H9 (cell line): ENCODE measurements at regions not wholly inside any gene's neighbourhood (a gene's known extent, or its start where the extent isn't known, plus 50 kb on each side); places are given as distances from the start of the nearest gene placed in this dataset.
A peak's percentile ranks its signal among the peaks of the same experiment; 100 is the strongest.

ENCODE experiments used
- DNase-seq: peaks from one replicate; pipeline ENCODE4 v3.0.0-alpha.2; 2017
- H2AFZ ChIP-seq: one replicate; pipeline ENCODE4 v1.6.1; 2013; ENCODE audit warnings: mild to moderate bottlenecking, low read length, control low read depth, moderate library complexity
- H2AK5ac ChIP-seq: 2 replicates; pipeline ENCODE4 v1.6.1; 2013; ENCODE audit warnings: low read length, control low read depth, mixed read lengths; ENCODE audit not compliant: insufficient read length
- H2BK120ac ChIP-seq: one replicate; pipeline ENCODE4 v1.6.1; 2013; ENCODE audit warnings: low read depth, mild to moderate bottlenecking, low read length, control low read depth, inconsistent platforms; ENCODE audit not compliant: poor library complexity, severe bottlenecking
- H2BK12ac ChIP-seq: 2 replicates; pipeline ENCODE4 v1.6.1; 2013; ENCODE audit warnings: low read length, control low read depth, mixed read lengths, low read depth; ENCODE audit not compliant: insufficient read length
- H2BK15ac ChIP-seq: 2 replicates; pipeline ENCODE4 v1.6.1; 2013; ENCODE audit warnings: low read depth, low read length, control low read depth
- H2BK20ac ChIP-seq: one replicate; pipeline ENCODE4 v1.6.1; 2013; ENCODE audit warnings: low read depth, mild to moderate bottlenecking, low read length, control low read depth, inconsistent platforms; ENCODE audit not compliant: poor library complexity, severe bottlenecking
- H2BK5ac ChIP-seq: 2 replicates; pipeline ENCODE4 v1.6.1; 2013; ENCODE audit warnings: low read length, control low read depth, mixed read lengths; ENCODE audit not compliant: insufficient read length
- H3K14ac ChIP-seq: 2 replicates; pipeline ENCODE4 v1.6.1; 2013; ENCODE audit warnings: low read length, control low read depth; ENCODE audit not compliant: insufficient read depth
- H3K18ac ChIP-seq: 2 replicates; pipeline ENCODE4 v1.6.1; 2013; ENCODE audit warnings: low read depth, mild to moderate bottlenecking, mixed read lengths, low read length, control low read depth; ENCODE audit not compliant: insufficient read length
- H3K23ac ChIP-seq: 2 replicates; pipeline ENCODE4 v1.6.1; 2013; ENCODE audit warnings: low read length, control low read depth, mixed read lengths, low read depth; ENCODE audit not compliant: insufficient read length
- H3K23me2 ChIP-seq: 2 replicates; pipeline ENCODE4 v1.6.1; 2013; ENCODE audit warnings: low read depth, mild to moderate bottlenecking, mixed read lengths, low read length, control low read depth; ENCODE audit not compliant: insufficient read length, poor library complexity, severe bottlenecking
- H3K27ac ChIP-seq: 2 replicates; pipeline ENCODE4 v1.5.1; 2013; ENCODE audit warnings: low read length, control low read depth, mixed read lengths, low read depth; ENCODE audit not compliant: insufficient read length
- H3K27me3 ChIP-seq: 2 replicates; pipeline ENCODE4 v1.6.1; 2013; ENCODE audit warnings: low read length, control low read depth, inconsistent platforms; ENCODE audit not compliant: insufficient read depth
- H3K4ac ChIP-seq: 2 replicates; pipeline ENCODE4 v1.6.1; 2013; ENCODE audit warnings: low read depth, mild to moderate bottlenecking, control low read depth, inconsistent platforms, low read length, moderate library complexity
- H3K4me1 ChIP-seq: 2 replicates; pipeline ENCODE4 v1.6.1; 2013; ENCODE audit warnings: low read length, control low read depth, inconsistent platforms; ENCODE audit not compliant: insufficient read depth
- H3K4me2 ChIP-seq: 2 replicates; pipeline ENCODE4 v1.6.1; 2013; ENCODE audit warnings: low read length, control low read depth, mixed read lengths; ENCODE audit not compliant: insufficient read length, insufficient read depth
- H3K56ac ChIP-seq: 2 replicates; pipeline ENCODE4 v1.6.1; 2013; ENCODE audit warnings: low read depth, mild to moderate bottlenecking, mixed read lengths, low read length, control low read depth; ENCODE audit not compliant: insufficient read length
- H3K79me1 ChIP-seq: 2 replicates; pipeline ENCODE4 v1.6.1; 2013; ENCODE audit warnings: low read depth, mild to moderate bottlenecking, moderate library complexity, low read length, control low read depth, inconsistent platforms; ENCODE audit not compliant: insufficient read depth, poor library complexity, severe bottlenecking
- H3K79me2 ChIP-seq: 2 replicates; pipeline ENCODE4 v1.6.1; 2013; ENCODE audit warnings: low read length, control low read depth, inconsistent platforms; ENCODE audit not compliant: insufficient read depth
- H3K9ac ChIP-seq: 2 replicates; pipeline ENCODE4 v1.6.1; 2013; ENCODE audit warnings: low read length, control low read depth, mixed read lengths; ENCODE audit not compliant: insufficient read length; ENCODE audit errors: extremely low read depth
- H3K9me3 ChIP-seq: one replicate; pipeline ENCODE4 v1.6.1; 2013; ENCODE audit warnings: low read depth, low read length, inconsistent platforms; ENCODE audit not compliant: control insufficient read depth
- H3T11ph ChIP-seq: one replicate; pipeline ENCODE4 v1.6.1; 2013; ENCODE audit warnings: mild to moderate bottlenecking, low read length, control low read depth, inconsistent platforms
- H4K20me1 ChIP-seq: one replicate; pipeline ENCODE4 v1.6.1; 2013; ENCODE audit not compliant: control insufficient read depth, insufficient read length, insufficient read depth
- H4K5ac ChIP-seq: 2 replicates; pipeline ENCODE4 v1.6.1; 2013; ENCODE audit warnings: low read depth, mild to moderate bottlenecking, mixed read lengths, low read length, control low read depth; ENCODE audit not compliant: insufficient read length
- H4K8ac ChIP-seq: replicated peaks from 2 replicates; pipeline ENCODE4 v1.6.1; 2013; ENCODE audit warnings: low read length, control low read depth, mixed read lengths, low read depth; ENCODE audit not compliant: insufficient read length
- H4K91ac ChIP-seq: 2 replicates; pipeline ENCODE4 v1.6.1; 2013; ENCODE audit warnings: low read depth, mild to moderate bottlenecking, moderate library complexity, mixed read lengths, low read length, control low read depth; ENCODE audit not compliant: insufficient read length
- H3K27ac Mint-ChIP-seq, 3 experiments: 2 replicates in 2 of 3; 3 replicates in 1 of 3; pipeline ENCODE4 v1.8.0; 2020 to 2021; ENCODE audit warnings: mixed read lengths in 3 of 3, mild to moderate bottlenecking in 1 of 3, moderate library complexity in 1 of 3
- H3K27me3 Mint-ChIP-seq: 2 replicates; pipeline ENCODE4 v1.8.0; 2021; ENCODE audit warnings: low read depth, mild to moderate bottlenecking, moderate library complexity, mixed read lengths
- H3K36me3 Mint-ChIP-seq, 3 experiments: 2 replicates in 2 of 3; 3 replicates in 1 of 3; pipeline ENCODE4 v1.8.0; 2020 to 2021; ENCODE audit warnings: low read depth in 3 of 3, mixed read lengths in 3 of 3; ENCODE audit not compliant: insufficient read depth in 1 of 3
- H3K4me1 Mint-ChIP-seq, 2 experiments: 2 replicates each; pipeline ENCODE4 v1.8.0; 2020; ENCODE audit warnings: mixed read lengths in 2 of 2
- H3K4me3 Mint-ChIP-seq, 2 experiments: 2 replicates in 1 of 2; 3 replicates in 1 of 2; pipeline ENCODE4 v1.8.0; 2020 to 2021; ENCODE audit warnings: mild to moderate bottlenecking in 2 of 2, mixed read lengths in 2 of 2, moderate library complexity in 1 of 2
- H3K9me3 Mint-ChIP-seq, 2 experiments: 2 replicates in 1 of 2; 3 replicates in 1 of 2; pipeline ENCODE4 v1.8.0; 2020; ENCODE audit warnings: mild to moderate bottlenecking in 2 of 2, mixed read lengths in 2 of 2, moderate library complexity in 1 of 2
- CTCF ChIP-seq: fragments of 200-600 bp; sonication (generic); conservative IDR thresholded peaks from 3 replicates; pipeline ENCODE4 v1.8.0; 2021; ENCODE audit warnings: antibody characterized with exemption, mild to moderate bottlenecking
- WGBS: extraction: QIAGEN DNeasy Blood & Tissue Kit; methylation state at CpG from one replicate; pipeline ENCODE4 v1.1.7; 2013; ENCODE audit warnings: missing lambda C conversion rate, low lambda C conversion rate, mixed read lengths; ENCODE audit not compliant: insufficient read length; ENCODE audit errors: extremely low coverage; 5-methylcytosine and 5-hydroxymethylcytosine counted together

DNA sequence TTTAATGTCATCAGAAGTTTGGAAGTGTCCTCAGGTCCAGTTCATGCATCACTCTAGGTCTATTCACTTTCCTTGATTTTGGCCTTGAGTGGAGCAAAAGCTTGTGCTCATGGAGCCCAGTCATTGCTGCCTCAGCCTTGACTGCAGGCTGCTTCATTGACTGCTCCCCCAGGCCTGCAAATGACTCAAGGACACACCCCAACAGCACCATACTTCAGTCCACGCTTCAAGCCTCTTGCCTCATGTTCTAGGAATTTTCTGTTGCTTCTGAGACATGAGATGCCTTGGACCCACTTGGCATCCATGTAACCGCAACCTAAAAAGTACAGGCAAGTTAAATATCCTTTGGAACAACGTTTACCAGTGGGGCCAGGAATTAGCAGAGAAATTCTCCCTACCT, 193.7 kb downstream of the PIK3R1 start:
- peaks cover 3% of the 10 kb centered on the region; the same call in 1 of the 2 replicates for H3K4me1 ChIP-seq
- no CpG with 5 or more reads among the region's 3 CpGs for WGBS
- no peak overlapping the region for H3K4me3 Mint-ChIP-seq

More for the DNA sequence above, 193.7 kb downstream of the PIK3R1 start:
- Mint-ChIP-seq H3K27ac (peak overlapping the region in 2 of 3 experiments; percentile 14 to 53; a peak in 1 of 7 replicates), H3K9me3 (peaks cover 0 to 8% of the 10 kb centered on the region in 2 experiments; a peak in 4 of 5 replicates), H3K4me1 (peaks cover 25 to 29% of the 10 kb centered on the region in 2 experiments), H3K36me3 (peaks cover 0 to 7% (median 0%) of the 10 kb centered on the region in 3 experiments; a peak in 3 of 7 replicates), H3K27me3 (no peaks in the 10 kb centered on the region)
- DNase-seq: no peak
- H2BK12ac ChIP-seq: no peak overlapping the region
- H2BK120ac ChIP-seq: no peak overlapping the region
- H3K9me3 ChIP-seq: no peaks in the 10 kb centered on the region
- no peak overlapping the region for H4K5ac ChIP-seq
- no peak overlapping the region for H2AK5ac ChIP-seq
- H2BK5ac ChIP-seq: no peak overlapping the region
- no peak overlapping the region for H3T11ph ChIP-seq
- H3K4me2 ChIP-seq: no peak overlapping the region
- no peak overlapping the region for H3K27ac ChIP-seq
- H2BK15ac ChIP-seq: no peak overlapping the region
- no peak overlapping the region for H3K56ac ChIP-seq
- H4K91ac ChIP-seq: no peak overlapping the region
- H3K14ac ChIP-seq: no peak overlapping the region
- H2BK20ac ChIP-seq: no peak overlapping the region
- TF ChIP-seq CTCF: no peak
- no peak overlapping the region for H3K4ac ChIP-seq
- H3K9ac ChIP-seq: no peak overlapping the region
- H2AFZ ChIP-seq: no peak overlapping the region
- H3K79me1 ChIP-seq: no peaks in the 10 kb centered on the region
- H3K23ac ChIP-seq: no peak overlapping the region
- H3K27me3 ChIP-seq: no peaks in the 10 kb centered on the region
- H4K8ac ChIP-seq: no peak overlapping the region
- H4K20me1 ChIP-seq: no peaks in the 10 kb centered on the region
- H3K79me2 ChIP-seq: no peaks in the 10 kb centered on the region
- no peaks in the 10 kb centered on the region for H3K23me2 ChIP-seq
- no peak overlapping the region for H3K18ac ChIP-seq
